Retinal pigment epithelial cell (primary cell): ENCODE measurements at regions not wholly inside any gene's neighbourhood (a gene's known extent, or its start where the extent isn't known, plus 50 kb on each side); places are given as distances from the start of the nearest gene placed in this dataset.

Experiments used
- DNase-seq: peaks from one replicate; pipeline ENCODE4 v3.0.0-alpha.2; 2010; ENCODE audit warnings: low read depth
- H3K4me3 ChIP-seq: 2 replicates; pipeline ENCODE4 v1.5.1; 2011; ENCODE audit warnings: mild to moderate bottlenecking, low read length, control low read depth, moderate library complexity
- TF ChIP-seq, protein P1 (sequence below): conservative IDR thresholded peaks from 2 replicates; pipeline ENCODE4 v1.5.1; 2011; ENCODE audit warnings: low read depth, low read length, control low read depth, inconsistent platforms

DNA sequence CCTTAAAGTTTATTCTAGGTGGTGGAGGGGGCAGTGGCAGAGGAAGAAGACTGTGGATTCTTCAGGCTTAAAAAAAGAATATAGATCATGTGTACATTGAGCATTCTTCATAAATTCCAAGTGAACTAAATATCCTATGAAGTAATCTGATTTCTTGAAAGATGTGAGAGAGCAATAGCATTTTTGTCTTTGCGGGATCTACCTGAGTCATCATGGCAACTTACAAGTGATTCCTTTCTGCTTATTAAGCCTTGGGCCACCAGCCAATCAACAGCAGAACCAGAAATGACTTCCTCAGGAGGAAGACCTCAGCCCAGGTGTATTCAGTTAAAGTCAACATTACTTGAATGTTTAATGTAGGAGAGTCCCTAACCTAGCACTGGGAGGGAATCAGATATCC is 756.9 kb downstream of the TFAP2A start:
- TF ChIP-seq, protein P1, sequence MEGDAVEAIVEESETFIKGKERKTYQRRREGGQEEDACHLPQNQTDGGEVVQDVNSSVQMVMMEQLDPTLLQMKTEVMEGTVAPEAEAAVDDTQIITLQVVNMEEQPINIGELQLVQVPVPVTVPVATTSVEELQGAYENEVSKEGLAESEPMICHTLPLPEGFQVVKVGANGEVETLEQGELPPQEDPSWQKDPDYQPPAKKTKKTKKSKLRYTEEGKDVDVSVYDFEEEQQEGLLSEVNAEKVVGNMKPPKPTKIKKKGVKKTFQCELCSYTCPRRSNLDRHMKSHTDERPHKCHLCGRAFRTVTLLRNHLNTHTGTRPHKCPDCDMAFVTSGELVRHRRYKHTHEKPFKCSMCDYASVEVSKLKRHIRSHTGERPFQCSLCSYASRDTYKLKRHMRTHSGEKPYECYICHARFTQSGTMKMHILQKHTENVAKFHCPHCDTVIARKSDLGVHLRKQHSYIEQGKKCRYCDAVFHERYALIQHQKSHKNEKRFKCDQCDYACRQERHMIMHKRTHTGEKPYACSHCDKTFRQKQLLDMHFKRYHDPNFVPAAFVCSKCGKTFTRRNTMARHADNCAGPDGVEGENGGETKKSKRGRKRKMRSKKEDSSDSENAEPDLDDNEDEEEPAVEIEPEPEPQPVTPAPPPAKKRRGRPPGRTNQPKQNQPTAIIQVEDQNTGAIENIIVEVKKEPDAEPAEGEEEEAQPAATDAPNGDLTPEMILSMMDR = no peak
- no peak for DNase-seq
- no peak overlapping the region for H3K4me3 ChIP-seq

DNA sequence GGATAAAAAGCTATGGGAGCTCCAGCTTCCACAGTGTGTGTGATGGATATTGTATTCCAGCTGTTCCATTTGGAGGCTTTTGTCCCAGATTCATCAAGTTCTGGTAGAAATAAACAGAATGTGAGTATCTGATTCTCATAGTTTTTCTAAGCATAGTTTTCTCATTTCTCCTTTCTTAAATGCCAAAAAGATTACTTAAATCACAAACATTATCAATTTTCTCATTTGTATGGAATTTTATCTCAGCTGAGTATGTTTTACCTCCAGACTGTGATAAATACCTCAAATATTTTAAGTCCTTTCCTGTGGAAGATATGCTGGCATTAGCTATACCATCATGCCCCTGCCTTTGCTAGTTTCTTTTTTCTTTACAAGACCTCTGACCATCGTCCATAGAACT is 767.3 kb downstream of the TFAP2A start:
- TF ChIP-seq, protein P1 = no peak
- no peak overlapping the region for H3K4me3 ChIP-seq
- DNase-seq = peak; percentile 25

DNA sequence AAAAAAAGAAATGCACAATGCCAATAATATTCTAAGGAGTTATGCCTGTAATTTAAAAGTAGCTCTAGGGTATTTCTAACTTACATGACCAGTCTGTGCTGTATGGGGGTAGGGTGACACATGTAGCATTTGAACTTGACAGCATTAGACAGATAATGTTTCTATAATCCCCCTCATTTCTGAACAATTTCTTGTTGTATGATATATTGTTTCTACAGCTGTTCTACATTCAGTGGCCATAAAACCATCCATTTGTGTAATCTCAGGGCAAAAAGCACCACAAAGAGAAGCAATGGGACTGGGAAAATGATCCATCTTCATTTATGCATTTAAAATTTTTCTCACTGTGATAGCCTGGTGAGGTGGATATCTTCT is 767.8 kb downstream of the TFAP2A start:
- DNase-seq = no peak
- TF ChIP-seq, protein P1 = no peak
- no peak overlapping the region for H3K4me3 ChIP-seq

DNA sequence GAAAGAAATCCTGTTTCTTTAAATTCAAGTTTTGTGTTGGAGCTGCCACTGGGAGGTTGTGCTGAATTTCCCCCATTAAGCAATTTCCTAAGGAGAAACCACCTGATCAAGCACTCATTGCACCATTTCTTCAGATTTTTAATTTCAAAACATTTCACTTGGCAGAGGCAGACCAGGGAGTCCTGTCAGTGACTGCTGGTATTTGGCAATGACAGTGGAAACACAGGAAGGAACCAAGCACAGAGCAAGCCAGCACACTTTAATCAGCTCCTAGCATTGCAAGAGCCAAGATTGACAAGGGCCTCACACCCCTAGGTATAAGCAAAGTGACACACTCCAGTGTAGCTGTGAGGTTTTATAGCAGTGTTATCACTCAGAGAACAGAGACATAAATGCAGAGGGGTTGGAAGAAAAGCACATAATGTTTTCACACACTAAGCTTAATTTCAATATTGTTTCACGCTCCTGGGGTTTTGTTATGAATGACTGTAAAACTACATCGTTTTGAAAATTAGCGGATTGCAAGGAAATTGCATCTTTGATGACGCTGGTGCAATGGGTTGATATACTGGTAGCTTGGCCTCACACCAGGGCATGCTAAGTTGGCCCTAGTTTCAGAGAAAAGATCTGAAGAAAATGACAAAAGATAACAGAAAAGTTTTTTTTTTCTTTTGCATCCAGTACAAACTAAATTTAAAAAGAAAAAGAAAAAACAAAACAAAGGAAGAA is 768.4 kb downstream of the TFAP2A start:
- TF ChIP-seq, protein P1 = no peak
- DNase-seq = peak; percentile 39
- H3K4me3 ChIP-seq = no peak overlapping the region

DNA sequence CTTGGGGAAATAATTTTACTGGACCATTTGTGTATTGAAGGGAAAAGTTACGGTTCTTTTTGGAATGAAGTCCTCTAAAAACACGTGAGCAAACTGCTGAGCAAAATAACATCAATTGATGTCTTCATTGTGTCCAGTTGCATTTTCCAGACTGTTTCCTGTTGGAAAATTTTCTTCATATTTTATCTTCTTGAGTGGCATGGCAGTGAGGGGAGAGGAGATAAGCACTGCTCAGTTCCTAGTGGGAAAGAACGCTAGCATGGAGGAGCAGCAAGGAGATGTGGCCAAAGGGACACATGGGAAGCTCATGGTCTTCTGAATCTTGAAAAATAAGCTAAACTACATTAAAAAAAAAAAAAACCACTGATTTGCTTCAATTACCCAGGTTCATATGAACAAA is 776.0 kb downstream of the TFAP2A start:
- TF ChIP-seq, protein P1 = no peak
- DNase-seq = no peak

DNA sequence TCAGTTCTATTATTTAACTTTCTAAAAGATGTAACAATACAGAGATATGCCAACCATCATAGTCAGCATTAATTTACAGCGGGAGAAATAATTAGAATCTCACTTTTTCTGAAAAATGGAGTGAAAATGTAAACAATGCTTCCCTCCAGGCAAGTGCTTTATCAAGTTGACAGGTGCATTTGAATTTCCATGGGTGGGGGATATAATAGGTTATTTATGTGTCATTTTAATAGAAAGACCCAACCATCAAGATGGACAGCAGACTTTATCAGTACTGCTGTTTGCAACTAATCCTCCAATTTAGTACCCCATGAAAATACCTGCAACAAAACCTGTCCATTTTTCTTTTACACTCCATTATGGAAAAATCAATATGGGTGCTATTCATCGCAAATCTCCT is 780.1 kb downstream of the TFAP2A start:
- no peak for DNase-seq
- TF ChIP-seq, protein P1 = no peak
- no peak overlapping the region for H3K4me3 ChIP-seq

More for the DNA sequence above, 776.0 kb downstream of the TFAP2A start:
- H3K4me3 ChIP-seq = no peak overlapping the region

DNA sequence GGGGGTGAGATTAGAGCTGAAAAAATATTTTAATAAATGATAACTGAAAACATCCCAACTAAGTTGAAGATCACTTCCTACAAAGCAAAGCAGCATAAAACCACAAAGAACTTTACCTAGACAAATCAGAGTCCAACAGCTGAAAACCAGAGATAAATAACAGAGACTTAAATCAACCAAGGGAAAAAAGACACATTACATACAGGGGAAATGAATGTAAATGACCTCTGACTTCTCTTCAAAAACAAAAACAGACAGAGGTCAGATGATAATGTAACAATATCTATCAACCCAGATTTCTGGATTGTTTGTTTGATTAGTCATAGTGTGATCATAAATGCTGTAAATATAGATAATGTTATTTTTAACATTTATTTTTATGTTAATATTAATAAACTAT is 782.8 kb downstream of the TFAP2A start:
- TF ChIP-seq, protein P1 = no peak

More for the DNA sequence above, 782.8 kb downstream of the TFAP2A start:
- H3K4me3 ChIP-seq = no peak overlapping the region
- DNase-seq = no peak
